H9 (cell line): ENCODE measurements at regions not wholly inside any gene's neighbourhood (a gene's known extent, or its start where the extent isn't known, plus 50 kb on each side); places are given as distances from the start of the nearest gene placed in this dataset.

Experiments
- DNase-seq: peaks from one replicate; pipeline ENCODE4 v3.0.0-alpha.2; 2017
- H2AFZ ChIP-seq: one replicate; pipeline ENCODE4 v1.6.1; 2013; ENCODE audit warnings: mild to moderate bottlenecking, low read length, control low read depth, moderate library complexity
- H2AK5ac ChIP-seq: 2 replicates; pipeline ENCODE4 v1.6.1; 2013; ENCODE audit warnings: low read length, control low read depth, mixed read lengths; ENCODE audit not compliant: insufficient read length
- H2BK120ac ChIP-seq: one replicate; pipeline ENCODE4 v1.6.1; 2013; ENCODE audit warnings: low read depth, mild to moderate bottlenecking, low read length, control low read depth, inconsistent platforms; ENCODE audit not compliant: poor library complexity, severe bottlenecking
- H2BK12ac ChIP-seq: 2 replicates; pipeline ENCODE4 v1.6.1; 2013; ENCODE audit warnings: low read length, control low read depth, mixed read lengths, low read depth; ENCODE audit not compliant: insufficient read length
- H2BK15ac ChIP-seq: 2 replicates; pipeline ENCODE4 v1.6.1; 2013; ENCODE audit warnings: low read depth, low read length, control low read depth
- H2BK20ac ChIP-seq: one replicate; pipeline ENCODE4 v1.6.1; 2013; ENCODE audit warnings: low read depth, mild to moderate bottlenecking, low read length, control low read depth, inconsistent platforms; ENCODE audit not compliant: poor library complexity, severe bottlenecking
- H2BK5ac ChIP-seq: 2 replicates; pipeline ENCODE4 v1.6.1; 2013; ENCODE audit warnings: low read length, control low read depth, mixed read lengths; ENCODE audit not compliant: insufficient read length
- H3K14ac ChIP-seq: 2 replicates; pipeline ENCODE4 v1.6.1; 2013; ENCODE audit warnings: low read length, control low read depth; ENCODE audit not compliant: insufficient read depth
- H3K18ac ChIP-seq: 2 replicates; pipeline ENCODE4 v1.6.1; 2013; ENCODE audit warnings: low read depth, mild to moderate bottlenecking, mixed read lengths, low read length, control low read depth; ENCODE audit not compliant: insufficient read length
- H3K23ac ChIP-seq: 2 replicates; pipeline ENCODE4 v1.6.1; 2013; ENCODE audit warnings: low read length, control low read depth, mixed read lengths, low read depth; ENCODE audit not compliant: insufficient read length
- H3K23me2 ChIP-seq: 2 replicates; pipeline ENCODE4 v1.6.1; 2013; ENCODE audit warnings: low read depth, mild to moderate bottlenecking, mixed read lengths, low read length, control low read depth; ENCODE audit not compliant: insufficient read length, poor library complexity, severe bottlenecking
- H3K27ac ChIP-seq: 2 replicates; pipeline ENCODE4 v1.5.1; 2013; ENCODE audit warnings: low read length, control low read depth, mixed read lengths, low read depth; ENCODE audit not compliant: insufficient read length
- H3K27me3 ChIP-seq: 2 replicates; pipeline ENCODE4 v1.6.1; 2013; ENCODE audit warnings: low read length, control low read depth, inconsistent platforms; ENCODE audit not compliant: insufficient read depth
- H3K4ac ChIP-seq: 2 replicates; pipeline ENCODE4 v1.6.1; 2013; ENCODE audit warnings: low read depth, mild to moderate bottlenecking, control low read depth, inconsistent platforms, low read length, moderate library complexity
- H3K4me1 ChIP-seq: 2 replicates; pipeline ENCODE4 v1.6.1; 2013; ENCODE audit warnings: low read length, control low read depth, inconsistent platforms; ENCODE audit not compliant: insufficient read depth
- H3K4me2 ChIP-seq: 2 replicates; pipeline ENCODE4 v1.6.1; 2013; ENCODE audit warnings: low read length, control low read depth, mixed read lengths; ENCODE audit not compliant: insufficient read length, insufficient read depth
- H3K56ac ChIP-seq: 2 replicates; pipeline ENCODE4 v1.6.1; 2013; ENCODE audit warnings: low read depth, mild to moderate bottlenecking, mixed read lengths, low read length, control low read depth; ENCODE audit not compliant: insufficient read length
- H3K79me1 ChIP-seq: 2 replicates; pipeline ENCODE4 v1.6.1; 2013; ENCODE audit warnings: low read depth, mild to moderate bottlenecking, moderate library complexity, low read length, control low read depth, inconsistent platforms; ENCODE audit not compliant: insufficient read depth, poor library complexity, severe bottlenecking
- H3K79me2 ChIP-seq: 2 replicates; pipeline ENCODE4 v1.6.1; 2013; ENCODE audit warnings: low read length, control low read depth, inconsistent platforms; ENCODE audit not compliant: insufficient read depth
- H3K9ac ChIP-seq: 2 replicates; pipeline ENCODE4 v1.6.1; 2013; ENCODE audit warnings: low read length, control low read depth, mixed read lengths; ENCODE audit not compliant: insufficient read length; ENCODE audit errors: extremely low read depth
- H3K9me3 ChIP-seq: one replicate; pipeline ENCODE4 v1.6.1; 2013; ENCODE audit warnings: low read depth, low read length, inconsistent platforms; ENCODE audit not compliant: control insufficient read depth
- H3T11ph ChIP-seq: one replicate; pipeline ENCODE4 v1.6.1; 2013; ENCODE audit warnings: mild to moderate bottlenecking, low read length, control low read depth, inconsistent platforms
- H4K20me1 ChIP-seq: one replicate; pipeline ENCODE4 v1.6.1; 2013; ENCODE audit not compliant: control insufficient read depth, insufficient read length, insufficient read depth
- H4K5ac ChIP-seq: 2 replicates; pipeline ENCODE4 v1.6.1; 2013; ENCODE audit warnings: low read depth, mild to moderate bottlenecking, mixed read lengths, low read length, control low read depth; ENCODE audit not compliant: insufficient read length
- H4K8ac ChIP-seq: replicated peaks from 2 replicates; pipeline ENCODE4 v1.6.1; 2013; ENCODE audit warnings: low read length, control low read depth, mixed read lengths, low read depth; ENCODE audit not compliant: insufficient read length
- H4K91ac ChIP-seq: 2 replicates; pipeline ENCODE4 v1.6.1; 2013; ENCODE audit warnings: low read depth, mild to moderate bottlenecking, moderate library complexity, mixed read lengths, low read length, control low read depth; ENCODE audit not compliant: insufficient read length
- H3K27ac Mint-ChIP-seq, 3 experiments: 2 replicates in 2 of 3; 3 replicates in 1 of 3; pipeline ENCODE4 v1.8.0; 2020 to 2021; ENCODE audit warnings: mixed read lengths in 3 of 3, mild to moderate bottlenecking in 1 of 3, moderate library complexity in 1 of 3
- H3K27me3 Mint-ChIP-seq: 2 replicates; pipeline ENCODE4 v1.8.0; 2021; ENCODE audit warnings: low read depth, mild to moderate bottlenecking, moderate library complexity, mixed read lengths
- H3K36me3 Mint-ChIP-seq, 3 experiments: 2 replicates in 2 of 3; 3 replicates in 1 of 3; pipeline ENCODE4 v1.8.0; 2020 to 2021; ENCODE audit warnings: low read depth in 3 of 3, mixed read lengths in 3 of 3; ENCODE audit not compliant: insufficient read depth in 1 of 3
- H3K4me1 Mint-ChIP-seq, 2 experiments: 2 replicates each; pipeline ENCODE4 v1.8.0; 2020; ENCODE audit warnings: mixed read lengths in 2 of 2
- H3K4me3 Mint-ChIP-seq, 2 experiments: 2 replicates in 1 of 2; 3 replicates in 1 of 2; pipeline ENCODE4 v1.8.0; 2020 to 2021; ENCODE audit warnings: mild to moderate bottlenecking in 2 of 2, mixed read lengths in 2 of 2, moderate library complexity in 1 of 2
- H3K9me3 Mint-ChIP-seq, 2 experiments: 2 replicates in 1 of 2; 3 replicates in 1 of 2; pipeline ENCODE4 v1.8.0; 2020; ENCODE audit warnings: mild to moderate bottlenecking in 2 of 2, mixed read lengths in 2 of 2, moderate library complexity in 1 of 2
- WGBS: extraction: QIAGEN DNeasy Blood & Tissue Kit; methylation state at CpG from one replicate; pipeline ENCODE4 v1.1.7; 2013; ENCODE audit warnings: missing lambda C conversion rate, low lambda C conversion rate, mixed read lengths; ENCODE audit not compliant: insufficient read length; ENCODE audit errors: extremely low coverage; 5-methylcytosine and 5-hydroxymethylcytosine counted together
- TF ChIP-seq, protein P1 (sequence below): fragments of 200-600 bp; sonication (generic); conservative IDR thresholded peaks from 3 replicates; pipeline ENCODE4 v1.8.0; 2021; ENCODE audit warnings: antibody characterized with exemption, mild to moderate bottlenecking

DNA sequence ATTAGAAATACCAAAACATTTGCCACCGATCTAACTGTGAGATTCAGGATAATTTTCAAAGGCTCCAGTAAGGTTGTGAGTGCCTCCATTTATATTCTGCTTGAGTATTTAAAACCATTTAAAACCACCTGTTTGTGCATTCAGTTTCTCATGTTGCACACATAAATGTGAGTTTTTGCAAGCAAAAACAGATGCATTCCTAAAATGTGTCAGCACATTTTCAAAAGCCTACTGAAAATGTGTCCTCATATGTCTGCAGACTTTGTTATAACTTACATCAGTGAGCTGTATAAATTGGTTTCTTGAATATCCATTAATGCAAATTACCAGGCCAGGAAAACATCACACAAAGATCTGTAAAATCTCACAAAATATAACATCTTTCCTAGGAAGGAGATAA lies 676.6 kb upstream of the EPHA7 start:
- H4K8ac ChIP-seq, result no peak overlapping the region

More for the DNA sequence above, 676.6 kb upstream of the EPHA7 start:
- no peak overlapping the region for H3K4me2 ChIP-seq
- no peak overlapping the region for H2AFZ ChIP-seq
- no peak overlapping the region for H4K91ac ChIP-seq
- H3K9me3 ChIP-seq, result no peaks in the 10 kb centered on the region
- H3K14ac ChIP-seq, result no peak overlapping the region
- WGBS, result no CpG with 5 or more reads among the region's 1 CpG
- H3K79me2 ChIP-seq, result no peaks in the 10 kb centered on the region
- no peak overlapping the region for H2BK15ac ChIP-seq
- TF ChIP-seq, protein P1, sequence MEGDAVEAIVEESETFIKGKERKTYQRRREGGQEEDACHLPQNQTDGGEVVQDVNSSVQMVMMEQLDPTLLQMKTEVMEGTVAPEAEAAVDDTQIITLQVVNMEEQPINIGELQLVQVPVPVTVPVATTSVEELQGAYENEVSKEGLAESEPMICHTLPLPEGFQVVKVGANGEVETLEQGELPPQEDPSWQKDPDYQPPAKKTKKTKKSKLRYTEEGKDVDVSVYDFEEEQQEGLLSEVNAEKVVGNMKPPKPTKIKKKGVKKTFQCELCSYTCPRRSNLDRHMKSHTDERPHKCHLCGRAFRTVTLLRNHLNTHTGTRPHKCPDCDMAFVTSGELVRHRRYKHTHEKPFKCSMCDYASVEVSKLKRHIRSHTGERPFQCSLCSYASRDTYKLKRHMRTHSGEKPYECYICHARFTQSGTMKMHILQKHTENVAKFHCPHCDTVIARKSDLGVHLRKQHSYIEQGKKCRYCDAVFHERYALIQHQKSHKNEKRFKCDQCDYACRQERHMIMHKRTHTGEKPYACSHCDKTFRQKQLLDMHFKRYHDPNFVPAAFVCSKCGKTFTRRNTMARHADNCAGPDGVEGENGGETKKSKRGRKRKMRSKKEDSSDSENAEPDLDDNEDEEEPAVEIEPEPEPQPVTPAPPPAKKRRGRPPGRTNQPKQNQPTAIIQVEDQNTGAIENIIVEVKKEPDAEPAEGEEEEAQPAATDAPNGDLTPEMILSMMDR, result no peak
- Mint-ChIP-seq H3K27me3 (no peaks in the 10 kb centered on the region), H3K27ac (no peak overlapping the region), H3K36me3 (no peaks in the 10 kb centered on the region), H3K9me3 (no peaks in the 10 kb centered on the region), H3K4me3 (no peak overlapping the region), H3K4me1 (no peaks in the 10 kb centered on the region)
- DNase-seq, result no peak
- no peak overlapping the region for H3K9ac ChIP-seq
- H4K5ac ChIP-seq, result no peak overlapping the region
- H2BK120ac ChIP-seq, result no peak overlapping the region
- H3K27me3 ChIP-seq, result no peaks in the 10 kb centered on the region
- no peak overlapping the region for H2BK12ac ChIP-seq
- H3K4me1 ChIP-seq, result no peaks in the 10 kb centered on the region
- H3K18ac ChIP-seq, result no peak overlapping the region
- H2AK5ac ChIP-seq, result no peak overlapping the region
- H3K56ac ChIP-seq, result no peak overlapping the region
- no peaks in the 10 kb centered on the region for H3K23me2 ChIP-seq
- H2BK5ac ChIP-seq, result no peak overlapping the region
- H3T11ph ChIP-seq, result no peak overlapping the region
- H3K23ac ChIP-seq, result no peak overlapping the region
- no peak overlapping the region for H3K27ac ChIP-seq
- H3K4ac ChIP-seq, result no peak overlapping the region
- no peaks in the 10 kb centered on the region for H3K79me1 ChIP-seq
- H2BK20ac ChIP-seq, result no peak overlapping the region
- H4K20me1 ChIP-seq, result no peaks in the 10 kb centered on the region
